ENCODE measurements at regions not wholly inside any gene's neighbourhood (a gene's known extent, or its start where the extent isn't known, plus 50 kb on each side); places are given as distances from the start of the nearest gene placed in this dataset.

GRCh38 chr9:108275906-108276305, 579.9 kb downstream of the ACTL7B start:
- TF ChIP-seq CTCF (IDR thresholded peaks at IDR 0.05; ENCODE audit: low read depth, low read length) (no peak), POLR2A (IDR thresholded peaks at IDR 0.05; ENCODE audit: extremely low read depth, insufficient read length) (no peak)
